Uterus (tissue), 2 donors: ENCODE measurements at regions not wholly inside any gene's neighbourhood (a gene's known extent, or its start where the extent isn't known, plus 50 kb on each side); places are given as distances from the start of the nearest gene placed in this dataset.

Experiments
- CTCF ChIP-seq, 4 experiments: fragments of 200-600 bp in 2 of 4; fragments of 450-650 bp in 2 of 4; sonication (generic) in 2 of 4; IDR thresholded peaks; one replicate each; pipeline ENCODE4 v1.5.1; 2016 to 2019; ENCODE audit warnings: antibody characterized with exemption in 4 of 4, mild to moderate bottlenecking in 2 of 4, moderate library complexity in 1 of 4
- POLR2A ChIP-seq, 2 donors: fragments of 450-650 bp; IDR thresholded peaks; one replicate each; pipeline ENCODE4 v1.6.1; 2016; ENCODE audit warnings: antibody characterized with exemption in 2 of 2, mild to moderate bottlenecking in 1 of 2, moderate library complexity in 1 of 2

GRCh38 chrX:873016-873415, 242.4 kb downstream of the SHOX start:
- no peak for TF ChIP-seq CTCF (IDR thresholded peaks at IDR 0.05)
- no peak for TF ChIP-seq POLR2A (IDR thresholded peaks at IDR 0.05)
